Thyroid gland (tissue), 4 donors: ENCODE measurements at regions not wholly inside any gene's neighbourhood (a gene's known extent, or its start where the extent isn't known, plus 50 kb on each side); places are given as distances from the start of the nearest gene placed in this dataset.

Experiments
- CTCF ChIP-seq, 6 experiments: fragments of 200-600 bp in 3 of 6; fragments of 450-650 bp in 3 of 6; sonication (generic) in 3 of 6; IDR thresholded peaks; one replicate each; pipeline ENCODE4 v1.5.1; 2016 to 2019; ENCODE audit warnings: antibody characterized with exemption in 6 of 6, mild to moderate bottlenecking in 2 of 6, inconsistent platforms in 1 of 6, moderate library complexity in 1 of 6
- POLR2A ChIP-seq, 2 donors: fragments of 450-650 bp; IDR thresholded peaks; one replicate each; pipeline ENCODE4 v1.6.1; 2017; ENCODE audit warnings: antibody characterized with exemption in 2 of 2, mild to moderate bottlenecking in 2 of 2, moderate library complexity in 1 of 2

GRCh38 chrX:125758819-125759218 lies 407.3 kb downstream of the DCAF12L2 start:
- TF ChIP-seq CTCF (IDR thresholded peaks at IDR 0.05) (no peak), POLR2A (IDR thresholded peaks at IDR 0.05) (no peak)
